ENCODE measurements at regions not wholly inside any gene's neighbourhood (a gene's known extent, or its start where the extent isn't known, plus 50 kb on each side); places are given as distances from the start of the nearest gene placed in this dataset.

DNA sequence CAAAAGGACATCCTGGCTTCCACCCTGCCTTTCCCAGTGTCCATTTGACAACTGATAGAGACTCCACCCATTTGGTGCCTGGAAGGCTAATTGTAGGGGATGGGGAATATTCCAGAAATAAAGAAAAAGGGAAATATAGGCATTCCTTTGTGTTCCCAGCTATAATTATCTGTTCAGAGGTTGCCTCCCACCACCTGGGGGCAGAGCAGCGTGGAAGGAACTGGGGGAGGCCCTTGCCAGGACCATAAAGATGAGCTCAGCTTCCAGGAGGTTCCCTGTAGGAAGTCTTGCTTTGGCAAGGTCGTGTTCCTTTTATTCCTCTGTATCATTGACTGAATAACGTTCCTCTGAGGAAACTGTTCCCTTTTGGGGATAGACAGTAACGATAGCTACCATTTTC lies 214.7 kb downstream of the TFAP2C start:
- TF ChIP-seq CTCF (conservative IDR thresholded peaks at IDR 0.05; ENCODE audit: low read depth, low read length) (0 out of 2 replicates have a peak, but pooled peaks have one; percentile 17), EZH2 (IDR thresholded peaks at IDR 0.05; ENCODE audit: borderline replicate concordance, low read depth, low read length, poor library complexity, severe bottlenecking) (no peak)
